ENCODE measurements at regions not wholly inside any gene's neighbourhood (a gene's known extent, or its start where the extent isn't known, plus 50 kb on each side); places are given as distances from the start of the nearest gene placed in this dataset.

DNA sequence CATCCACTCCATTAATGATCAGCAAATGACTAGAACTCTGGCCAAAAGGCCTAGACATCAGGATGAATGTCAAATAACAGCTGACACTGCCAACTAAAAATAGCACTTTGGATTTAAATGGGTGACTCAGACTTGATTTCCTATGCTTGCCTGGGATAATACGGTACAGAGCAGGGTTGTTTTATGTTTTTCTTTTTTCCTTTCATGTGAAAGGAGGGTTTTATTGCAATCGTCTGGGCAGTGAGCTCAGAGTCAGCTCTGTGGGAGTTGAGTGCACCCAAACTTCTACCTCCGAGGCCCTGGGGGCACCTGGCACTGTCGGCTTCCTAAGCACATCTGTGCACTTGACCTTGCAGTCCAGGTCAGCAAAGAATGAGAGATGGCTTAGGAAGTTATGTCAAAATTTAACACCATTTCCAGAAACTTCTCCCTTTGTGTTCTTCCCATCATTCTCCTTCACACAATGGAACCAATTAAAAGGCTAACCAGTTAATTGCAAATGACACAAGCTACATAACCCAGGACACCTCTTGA, 134.1 kb downstream of the LACC1 start:
- H2AFZ ChIP-seq (ENCODE audit: control insufficient read depth, low read depth, low read length): no peak overlapping the region
- FAIRE-seq (no peak), ATAC-seq (no peak), DNase-seq (ENCODE audit: low read depth, low spot score) (no peak)
- ChIA-PET SMC1A (ENCODE audit: uncharacterized antibody, unreplicated experiment) (interaction anchor here (1.0 kb wide), 1 partner anchor 10 kb away, joined by 5 read pairs; no protein-coding TSS in a partner anchor), POLR2A (no interaction called here), RAD21 (ENCODE audit: unreplicated experiment) (no interaction called here), CTCF (interaction anchor here (0.6 kb wide), 1 partner anchor 425 kb away, joined by 3 read pairs; no protein-coding TSS in a partner anchor)
- H3K4me3 ChIP-seq: no peak overlapping the region
- peaks cover 0 to 5% of the 10 kb centered on the region in 2 experiments; a peak in 2 of 4 replicates for H3K27me3 ChIP-seq (replicated peaks in 1 of 2; ENCODE audit: control insufficient read depth in 2 of 2, insufficient read depth in 2 of 2, low read length in 1 of 2)
- no peaks in the 10 kb centered on the region for H3K36me3 ChIP-seq (ENCODE audit: control insufficient read depth in 2 of 2, insufficient read depth in 2 of 2, low read length in 1 of 2)
- H3K4me2 ChIP-seq (ENCODE audit: control insufficient read depth, insufficient read depth): no peak overlapping the region
- H3K27ac ChIP-seq (ENCODE audit: control insufficient read depth, insufficient read depth): no peak overlapping the region
- no TSS peak for BruUV-seq (replicated peaks)
- H3K9ac ChIP-seq (ENCODE audit: control insufficient read depth, insufficient read depth, low read length): no peak overlapping the region
- H4K20me1 ChIP-seq (ENCODE audit: control insufficient read depth, insufficient read depth): no peaks in the 10 kb centered on the region
- intact Hi-C loops (cut with micrococcal nuclease; ENCODE audit: unreplicated experiment): no loop called here
- no peaks in the 10 kb centered on the region for H3K79me2 ChIP-seq (ENCODE audit: control insufficient read depth, insufficient read depth, low read length)
- TF ChIP-seq FOXM1 (IDR thresholded peaks at IDR 0.05; ENCODE audit: low read depth, low read length): no peak
- TF ChIP-seq SMARCA5 (IDR thresholded peaks at IDR 0.05): no peak
- TF ChIP-seq, protein P1, sequence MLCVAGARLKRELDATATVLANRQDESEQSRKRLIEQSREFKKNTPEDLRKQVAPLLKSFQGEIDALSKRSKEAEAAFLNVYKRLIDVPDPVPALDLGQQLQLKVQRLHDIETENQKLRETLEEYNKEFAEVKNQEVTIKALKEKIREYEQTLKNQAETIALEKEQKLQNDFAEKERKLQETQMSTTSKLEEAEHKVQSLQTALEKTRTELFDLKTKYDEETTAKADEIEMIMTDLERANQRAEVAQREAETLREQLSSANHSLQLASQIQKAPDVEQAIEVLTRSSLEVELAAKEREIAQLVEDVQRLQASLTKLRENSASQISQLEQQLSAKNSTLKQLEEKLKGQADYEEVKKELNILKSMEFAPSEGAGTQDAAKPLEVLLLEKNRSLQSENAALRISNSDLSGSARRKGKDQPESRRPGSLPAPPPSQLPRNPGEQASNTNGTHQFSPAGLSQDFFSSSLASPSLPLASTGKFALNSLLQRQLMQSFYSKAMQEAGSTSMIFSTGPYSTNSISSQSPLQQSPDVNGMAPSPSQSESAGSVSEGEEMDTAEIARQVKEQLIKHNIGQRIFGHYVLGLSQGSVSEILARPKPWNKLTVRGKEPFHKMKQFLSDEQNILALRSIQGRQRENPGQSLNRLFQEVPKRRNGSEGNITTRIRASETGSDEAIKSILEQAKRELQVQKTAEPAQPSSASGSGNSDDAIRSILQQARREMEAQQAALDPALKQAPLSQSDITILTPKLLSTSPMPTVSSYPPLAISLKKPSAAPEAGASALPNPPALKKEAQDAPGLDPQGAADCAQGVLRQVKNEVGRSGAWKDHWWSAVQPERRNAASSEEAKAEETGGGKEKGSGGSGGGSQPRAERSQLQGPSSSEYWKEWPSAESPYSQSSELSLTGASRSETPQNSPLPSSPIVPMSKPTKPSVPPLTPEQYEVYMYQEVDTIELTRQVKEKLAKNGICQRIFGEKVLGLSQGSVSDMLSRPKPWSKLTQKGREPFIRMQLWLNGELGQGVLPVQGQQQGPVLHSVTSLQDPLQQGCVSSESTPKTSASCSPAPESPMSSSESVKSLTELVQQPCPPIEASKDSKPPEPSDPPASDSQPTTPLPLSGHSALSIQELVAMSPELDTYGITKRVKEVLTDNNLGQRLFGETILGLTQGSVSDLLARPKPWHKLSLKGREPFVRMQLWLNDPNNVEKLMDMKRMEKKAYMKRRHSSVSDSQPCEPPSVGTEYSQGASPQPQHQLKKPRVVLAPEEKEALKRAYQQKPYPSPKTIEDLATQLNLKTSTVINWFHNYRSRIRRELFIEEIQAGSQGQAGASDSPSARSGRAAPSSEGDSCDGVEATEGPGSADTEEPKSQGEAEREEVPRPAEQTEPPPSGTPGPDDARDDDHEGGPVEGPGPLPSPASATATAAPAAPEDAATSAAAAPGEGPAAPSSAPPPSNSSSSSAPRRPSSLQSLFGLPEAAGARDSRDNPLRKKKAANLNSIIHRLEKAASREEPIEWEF (IDR thresholded peaks at IDR 0.05; ENCODE audit: insufficient replicate concordance, low read depth, low read length): no peak
- TF ChIP-seq, protein P2, sequence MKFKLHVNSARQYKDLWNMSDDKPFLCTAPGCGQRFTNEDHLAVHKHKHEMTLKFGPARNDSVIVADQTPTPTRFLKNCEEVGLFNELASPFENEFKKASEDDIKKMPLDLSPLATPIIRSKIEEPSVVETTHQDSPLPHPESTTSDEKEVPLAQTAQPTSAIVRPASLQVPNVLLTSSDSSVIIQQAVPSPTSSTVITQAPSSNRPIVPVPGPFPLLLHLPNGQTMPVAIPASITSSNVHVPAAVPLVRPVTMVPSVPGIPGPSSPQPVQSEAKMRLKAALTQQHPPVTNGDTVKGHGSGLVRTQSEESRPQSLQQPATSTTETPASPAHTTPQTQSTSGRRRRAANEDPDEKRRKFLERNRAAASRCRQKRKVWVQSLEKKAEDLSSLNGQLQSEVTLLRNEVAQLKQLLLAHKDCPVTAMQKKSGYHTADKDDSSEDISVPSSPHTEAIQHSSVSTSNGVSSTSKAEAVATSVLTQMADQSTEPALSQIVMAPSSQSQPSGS (IDR thresholded peaks at IDR 0.05; ENCODE audit: low read length): no peak
- TF ChIP-seq, protein P3, sequence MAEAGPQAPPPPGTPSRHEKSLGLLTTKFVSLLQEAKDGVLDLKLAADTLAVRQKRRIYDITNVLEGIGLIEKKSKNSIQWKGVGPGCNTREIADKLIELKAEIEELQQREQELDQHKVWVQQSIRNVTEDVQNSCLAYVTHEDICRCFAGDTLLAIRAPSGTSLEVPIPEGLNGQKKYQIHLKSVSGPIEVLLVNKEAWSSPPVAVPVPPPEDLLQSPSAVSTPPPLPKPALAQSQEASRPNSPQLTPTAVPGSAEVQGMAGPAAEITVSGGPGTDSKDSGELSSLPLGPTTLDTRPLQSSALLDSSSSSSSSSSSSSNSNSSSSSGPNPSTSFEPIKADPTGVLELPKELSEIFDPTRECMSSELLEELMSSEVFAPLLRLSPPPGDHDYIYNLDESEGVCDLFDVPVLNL (IDR thresholded peaks at IDR 0.05; ENCODE audit: low read depth, low read length): no peak
- TF ChIP-seq GABPA (IDR thresholded peaks at IDR 0.05; ENCODE audit: low read depth): no peak
- no peak for TF ChIP-seq EP300 (IDR thresholded peaks at IDR 0.05; ENCODE audit: borderline replicate concordance in 1 of 2, control insufficient read depth in 1 of 2, low read depth in 2 of 2, low read length in 2 of 2)
- TF ChIP-seq EED (IDR thresholded peaks at IDR 0.05; ENCODE audit: low read depth): no peak
- no peak for TF ChIP-seq NFYB (IDR thresholded peaks at IDR 0.05; ENCODE audit: insufficient read depth, low read depth, low read length)
- TF ChIP-seq TCF12 (IDR thresholded peaks at IDR 0.05; ENCODE audit: low read depth, low read length): no peak
- TF ChIP-seq, protein P4, sequence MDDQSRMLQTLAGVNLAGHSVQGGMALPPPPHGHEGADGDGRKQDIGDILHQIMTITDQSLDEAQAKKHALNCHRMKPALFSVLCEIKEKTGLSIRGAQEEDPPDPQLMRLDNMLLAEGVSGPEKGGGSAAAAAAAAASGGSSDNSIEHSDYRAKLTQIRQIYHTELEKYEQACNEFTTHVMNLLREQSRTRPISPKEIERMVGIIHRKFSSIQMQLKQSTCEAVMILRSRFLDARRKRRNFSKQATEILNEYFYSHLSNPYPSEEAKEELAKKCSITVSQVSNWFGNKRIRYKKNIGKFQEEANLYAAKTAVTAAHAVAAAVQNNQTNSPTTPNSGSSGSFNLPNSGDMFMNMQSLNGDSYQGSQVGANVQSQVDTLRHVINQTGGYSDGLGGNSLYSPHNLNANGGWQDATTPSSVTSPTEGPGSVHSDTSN (IDR thresholded peaks at IDR 0.05; ENCODE audit: insufficient replicate concordance, low read depth, low read length): no peak
- TF ChIP-seq FOS (IDR thresholded peaks at IDR 0.05; ENCODE audit: borderline replicate concordance, extremely low read depth, insufficient read length): no peak
- WGBS (ENCODE audit: insufficient coverage, insufficient replicate concordance, low lambda C conversion rate, missing lambda C conversion rate): 24% methylated on average over 4 of the region's 4 CpGs
- H3K4me1 ChIP-seq (ENCODE audit: control insufficient read depth, insufficient read depth, low read length): no peaks in the 10 kb centered on the region
- no peaks in the 10 kb centered on the region for H3K9me3 ChIP-seq (replicated peaks; ENCODE audit: control insufficient read depth, insufficient read depth, low read length)
- in situ Hi-C loops (cut with MboI): no loop called here

All from GM12878 (cell line).